WTC11 (cell line): ENCODE measurements at regions not wholly inside any gene's neighbourhood (a gene's known extent, or its start where the extent isn't known, plus 50 kb on each side); places are given as distances from the start of the nearest gene placed in this dataset.

Source experiments
- ATAC-seq: fragments of 200-7000 bp; cut with Tn5 transposase; 2 replicates; pipeline ENCODE4 v1.10.0; 2021; ENCODE audit warnings: mild to moderate bottlenecking, moderate library complexity
- CTCF ChIA-PET: fragments of 300-600 bp; sonication (Branson Sonifier 250); formaldehyde crosslinking; loops from one replicate; lab custom pipeline; 2021; ENCODE audit warnings: antibody characterized with exemption; lab: Charles Lee
- POLR2A ChIA-PET: fragments of 350-600 bp; sonication (Branson Sonifier 250); formaldehyde crosslinking; loops from one replicate; lab custom pipeline; 2021; ENCODE audit warnings: antibody characterized with exemption; lab: Charles Lee
- DNase-seq: peaks from one replicate; pipeline ENCODE4 v3.0.0; 2021; ENCODE audit warnings: low spot score
- H3K27ac Mint-ChIP-seq: 2 replicates; pipeline ENCODE4 v1.8.0; 2021; ENCODE audit warnings: mixed read lengths
- H3K27me3 Mint-ChIP-seq: 2 replicates; pipeline ENCODE4 v1.8.0; 2021; ENCODE audit warnings: low read depth, mild to moderate bottlenecking, moderate library complexity, mixed read lengths
- H3K36me3 Mint-ChIP-seq: 2 replicates; pipeline ENCODE4 v1.8.0; 2021; ENCODE audit warnings: mixed read lengths
- H3K4me1 Mint-ChIP-seq: 2 replicates; pipeline ENCODE4 v1.8.0; 2022; ENCODE audit warnings: mixed read lengths
- H3K4me3 Mint-ChIP-seq: 2 replicates; pipeline ENCODE4 v1.8.0; 2021; ENCODE audit warnings: mild to moderate bottlenecking, moderate library complexity, mixed read lengths
- H3K9me3 Mint-ChIP-seq: 2 replicates; pipeline ENCODE4 v1.8.0; 2021; ENCODE audit warnings: mixed read lengths
- GRHL2 ChIP-seq: fragments of 250-450 bp; sonication (Bioruptor Pico); IDR thresholded peaks from 2 replicates; pipeline ENCODE4 v1.8.0; 2022; ENCODE audit warnings: mild to moderate bottlenecking, moderate library complexity; ENCODE audit not compliant: insufficient replicate concordance, severe bottlenecking
- IRF2 ChIP-seq: sonication (generic); formaldehyde crosslinking; IDR thresholded peaks from 2 replicates; pipeline ENCODE4 v1.8.0; 2022; ENCODE audit warnings: low read depth, missing genetic modification reagents, borderline replicate concordance
- KAT7 ChIP-seq: sonication (generic); formaldehyde crosslinking; IDR thresholded peaks from 2 replicates; pipeline ENCODE4 v1.8.1; 2023; ENCODE audit warnings: missing genetic modification reagents, mild to moderate bottlenecking, borderline replicate concordance
- TEAD1 ChIP-seq: sonication (generic); formaldehyde crosslinking; IDR thresholded peaks from 2 replicates; pipeline ENCODE4 v1.8.0; 2022; ENCODE audit warnings: mild to moderate bottlenecking, missing genetic modification reagents
- TP53 ChIP-seq: sonication (generic); formaldehyde crosslinking; IDR thresholded peaks from 2 replicates; pipeline ENCODE4 v1.8.1; 2023; ENCODE audit warnings: mild to moderate bottlenecking, missing genetic modification reagents
- ZNF219 ChIP-seq: sonication (generic); formaldehyde crosslinking; IDR thresholded peaks from 2 replicates; pipeline ENCODE4 v1.8.0; 2023; ENCODE audit warnings: missing genetic modification reagents, mild to moderate bottlenecking, borderline replicate concordance
- ZNF423 ChIP-seq: fragments of 250-450 bp; sonication (Bioruptor Pico); IDR thresholded peaks from 2 replicates; pipeline ENCODE4 v2.1.2; 2022; ENCODE audit warnings: mild to moderate bottlenecking, moderate library complexity
- ZNF671 ChIP-seq: fragments of 250-450 bp; sonication (Bioruptor Pico); IDR thresholded peaks from 2 replicates; pipeline ENCODE4 v1.8.0; 2021; ENCODE audit warnings: mild to moderate bottlenecking
- TF ChIP-seq, protein P1 (sequence below): fragments of 250-450 bp; sonication (Bioruptor Pico); IDR thresholded peaks from 2 replicates; pipeline ENCODE4 v1.9.0; 2021; ENCODE audit warnings: mild to moderate bottlenecking
- TF ChIP-seq, protein P2 (sequence below): sonication (generic); formaldehyde crosslinking; IDR thresholded peaks from 2 replicates; pipeline ENCODE4 v1.8.1; 2022; ENCODE audit warnings: low read depth, mild to moderate bottlenecking, moderate library complexity, missing genetic modification reagents, borderline replicate concordance
- TF ChIP-seq, protein P3 (sequence below): sonication (generic); formaldehyde crosslinking; IDR thresholded peaks from 2 replicates; pipeline ENCODE4 v1.8.1; 2022; ENCODE audit warnings: missing genetic modification reagents, borderline replicate concordance
- TF ChIP-seq, protein P4 (sequence below): sonication (generic); formaldehyde crosslinking; IDR thresholded peaks from 2 replicates; pipeline ENCODE4 v1.8.0; 2022; ENCODE audit warnings: missing genetic modification reagents
- TF ChIP-seq, protein P5 (sequence below): sonication (generic); formaldehyde crosslinking; IDR thresholded peaks from 2 replicates; pipeline ENCODE4 v1.8.0; 2023; ENCODE audit warnings: missing genetic modification reagents
- TF ChIP-seq, protein P6 (sequence below): fragments of 200-600 bp; IDR thresholded peaks from 2 replicates; pipeline ENCODE4 v1.8.0; 2022; ENCODE audit warnings: antibody characterized with exemption
- TF ChIP-seq, protein P7 (sequence below): sonication (generic); formaldehyde crosslinking; IDR thresholded peaks from 2 replicates; pipeline ENCODE4 v1.8.1; 2023; ENCODE audit warnings: mild to moderate bottlenecking, moderate library complexity, missing genetic modification reagents
- TF ChIP-seq, protein P8 (sequence below): fragments of 250-450 bp; sonication (Bioruptor Pico); IDR thresholded peaks from 2 replicates; pipeline ENCODE4 v2.1.2; 2022; ENCODE audit warnings: mild to moderate bottlenecking, moderate library complexity

DNA sequence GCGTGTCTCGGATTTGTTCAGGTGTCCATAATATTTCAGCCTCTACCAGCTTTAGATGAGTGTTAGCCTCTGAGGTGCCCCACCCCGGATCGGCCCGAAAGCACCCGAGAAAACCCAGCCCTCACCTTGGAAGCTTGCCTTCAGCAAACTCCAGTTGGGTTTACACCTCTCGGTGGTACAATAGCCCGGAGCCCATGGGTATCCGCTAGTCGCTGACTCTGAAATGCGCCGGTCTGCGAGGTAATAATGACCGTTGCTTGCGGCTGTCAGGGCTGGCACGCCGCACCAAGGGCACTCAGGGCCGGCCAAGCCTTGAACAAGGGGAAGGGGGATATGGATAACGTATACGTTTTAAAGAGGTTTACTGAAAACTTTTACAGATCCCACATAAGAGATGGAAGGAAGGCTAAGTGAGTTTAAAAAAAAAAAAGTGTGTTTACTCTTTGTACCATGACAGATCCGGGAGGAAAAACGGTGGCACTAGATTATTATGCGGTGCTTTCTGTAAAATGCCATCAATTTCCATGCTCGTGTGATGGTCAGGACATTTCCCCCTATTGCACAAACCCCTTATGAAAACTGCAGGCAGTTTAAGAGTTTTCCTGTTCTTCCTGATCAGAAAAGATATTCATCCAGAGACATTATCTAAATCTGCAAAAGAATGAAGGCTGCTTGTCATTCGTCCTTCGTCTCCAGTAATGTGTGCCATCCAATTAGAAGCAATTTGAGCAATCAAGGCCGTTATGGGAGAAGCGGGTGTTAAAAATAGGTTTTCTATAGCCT lies 124.2 kb downstream of the TMEM161B start:
- ChIA-PET CTCF (interaction anchor here (1.0 to 2.6 kb wide), 3 partner anchors 516 to 547 kb away, joined by 3 to 24 read pairs (median 7); no protein-coding TSS in a partner anchor), POLR2A (no interaction called here)
- Mint-ChIP-seq H3K27ac (no peak overlapping the region), H3K27me3 (peaks cover 14% of the 10 kb centered on the region; the same call in 1 of the 2 replicates), H3K4me1 (peaks cover 13% of the 10 kb centered on the region; the same call in 1 of the 2 replicates), H3K4me3 (peak overlapping the region; percentile 52), H3K9me3 (no peaks in the 10 kb centered on the region), H3K36me3 (no peaks in the 10 kb centered on the region)
- DNase-seq (peak; percentile 31), ATAC-seq (no peak)
- TF ChIP-seq, protein P1, sequence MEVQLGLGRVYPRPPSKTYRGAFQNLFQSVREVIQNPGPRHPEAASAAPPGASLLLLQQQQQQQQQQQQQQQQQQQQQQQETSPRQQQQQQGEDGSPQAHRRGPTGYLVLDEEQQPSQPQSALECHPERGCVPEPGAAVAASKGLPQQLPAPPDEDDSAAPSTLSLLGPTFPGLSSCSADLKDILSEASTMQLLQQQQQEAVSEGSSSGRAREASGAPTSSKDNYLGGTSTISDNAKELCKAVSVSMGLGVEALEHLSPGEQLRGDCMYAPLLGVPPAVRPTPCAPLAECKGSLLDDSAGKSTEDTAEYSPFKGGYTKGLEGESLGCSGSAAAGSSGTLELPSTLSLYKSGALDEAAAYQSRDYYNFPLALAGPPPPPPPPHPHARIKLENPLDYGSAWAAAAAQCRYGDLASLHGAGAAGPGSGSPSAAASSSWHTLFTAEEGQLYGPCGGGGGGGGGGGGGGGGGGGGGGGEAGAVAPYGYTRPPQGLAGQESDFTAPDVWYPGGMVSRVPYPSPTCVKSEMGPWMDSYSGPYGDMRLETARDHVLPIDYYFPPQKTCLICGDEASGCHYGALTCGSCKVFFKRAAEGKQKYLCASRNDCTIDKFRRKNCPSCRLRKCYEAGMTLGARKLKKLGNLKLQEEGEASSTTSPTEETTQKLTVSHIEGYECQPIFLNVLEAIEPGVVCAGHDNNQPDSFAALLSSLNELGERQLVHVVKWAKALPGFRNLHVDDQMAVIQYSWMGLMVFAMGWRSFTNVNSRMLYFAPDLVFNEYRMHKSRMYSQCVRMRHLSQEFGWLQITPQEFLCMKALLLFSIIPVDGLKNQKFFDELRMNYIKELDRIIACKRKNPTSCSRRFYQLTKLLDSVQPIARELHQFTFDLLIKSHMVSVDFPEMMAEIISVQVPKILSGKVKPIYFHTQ (CRISPR knock-in tag), result no peak
- TF ChIP-seq GRHL2 (CRISPR knock-in tag) (no peak), ZNF219 (CRISPR knock-in tag) (no peak)

DNA sequence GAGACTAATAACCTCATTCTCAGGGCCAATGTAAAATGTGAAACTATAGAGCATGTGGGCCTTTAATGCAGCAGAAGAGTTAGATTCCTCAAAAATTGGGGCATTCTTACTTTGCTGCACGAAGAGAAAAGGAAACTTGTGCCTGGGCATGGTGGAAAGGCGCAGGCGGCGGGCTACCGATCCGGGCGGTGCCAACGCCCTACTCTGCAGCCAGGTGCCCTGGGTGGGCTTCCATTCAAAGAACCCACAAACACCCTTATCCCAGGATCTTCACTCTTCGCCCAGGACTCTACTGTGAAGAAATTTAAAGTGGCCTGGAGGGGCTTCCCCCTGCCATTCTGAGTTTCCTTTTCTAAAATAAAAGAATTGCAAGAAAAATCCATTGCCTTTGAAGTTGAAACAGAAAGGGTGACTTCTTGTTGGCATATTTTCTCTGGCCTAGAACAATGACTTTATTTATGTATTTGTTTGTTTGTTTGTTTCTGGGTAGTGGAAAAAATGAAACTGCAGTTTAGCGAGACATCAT lies 124.9 kb downstream of the TMEM161B start:
- POLR2A ChIA-PET, result no interaction called here
- no peaks in the 10 kb centered on the region for H3K36me3 Mint-ChIP-seq
- no peak for ATAC-seq
- TF ChIP-seq TP53 (CRISPR knock-in tag) (no peak), ZNF423 (CRISPR knock-in tag) (no peak), TEAD1 (no peak), KAT7 (CRISPR knock-in tag) (no peak), ZNF671 (CRISPR knock-in tag) (no peak), IRF2 (CRISPR knock-in tag) (no peak)
- TF ChIP-seq, protein P2, sequence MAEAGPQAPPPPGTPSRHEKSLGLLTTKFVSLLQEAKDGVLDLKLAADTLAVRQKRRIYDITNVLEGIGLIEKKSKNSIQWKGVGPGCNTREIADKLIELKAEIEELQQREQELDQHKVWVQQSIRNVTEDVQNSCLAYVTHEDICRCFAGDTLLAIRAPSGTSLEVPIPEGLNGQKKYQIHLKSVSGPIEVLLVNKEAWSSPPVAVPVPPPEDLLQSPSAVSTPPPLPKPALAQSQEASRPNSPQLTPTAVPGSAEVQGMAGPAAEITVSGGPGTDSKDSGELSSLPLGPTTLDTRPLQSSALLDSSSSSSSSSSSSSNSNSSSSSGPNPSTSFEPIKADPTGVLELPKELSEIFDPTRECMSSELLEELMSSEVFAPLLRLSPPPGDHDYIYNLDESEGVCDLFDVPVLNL (CRISPR knock-in tag), result no peak
- TF ChIP-seq, protein P3, sequence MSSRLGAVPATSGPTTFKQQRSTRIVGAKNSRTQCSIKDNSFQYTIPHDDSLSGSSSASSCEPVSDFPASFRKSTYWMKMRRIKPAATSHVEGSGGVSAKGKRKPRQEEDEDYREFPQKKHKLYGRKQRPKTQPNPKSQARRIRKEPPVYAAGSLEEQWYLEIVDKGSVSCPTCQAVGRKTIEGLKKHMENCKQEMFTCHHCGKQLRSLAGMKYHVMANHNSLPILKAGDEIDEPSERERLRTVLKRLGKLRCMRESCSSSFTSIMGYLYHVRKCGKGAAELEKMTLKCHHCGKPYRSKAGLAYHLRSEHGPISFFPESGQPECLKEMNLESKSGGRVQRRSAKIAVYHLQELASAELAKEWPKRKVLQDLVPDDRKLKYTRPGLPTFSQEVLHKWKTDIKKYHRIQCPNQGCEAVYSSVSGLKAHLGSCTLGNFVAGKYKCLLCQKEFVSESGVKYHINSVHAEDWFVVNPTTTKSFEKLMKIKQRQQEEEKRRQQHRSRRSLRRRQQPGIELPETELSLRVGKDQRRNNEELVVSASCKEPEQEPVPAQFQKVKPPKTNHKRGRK (CRISPR knock-in tag), result no peak
- TF ChIP-seq, protein P4, sequence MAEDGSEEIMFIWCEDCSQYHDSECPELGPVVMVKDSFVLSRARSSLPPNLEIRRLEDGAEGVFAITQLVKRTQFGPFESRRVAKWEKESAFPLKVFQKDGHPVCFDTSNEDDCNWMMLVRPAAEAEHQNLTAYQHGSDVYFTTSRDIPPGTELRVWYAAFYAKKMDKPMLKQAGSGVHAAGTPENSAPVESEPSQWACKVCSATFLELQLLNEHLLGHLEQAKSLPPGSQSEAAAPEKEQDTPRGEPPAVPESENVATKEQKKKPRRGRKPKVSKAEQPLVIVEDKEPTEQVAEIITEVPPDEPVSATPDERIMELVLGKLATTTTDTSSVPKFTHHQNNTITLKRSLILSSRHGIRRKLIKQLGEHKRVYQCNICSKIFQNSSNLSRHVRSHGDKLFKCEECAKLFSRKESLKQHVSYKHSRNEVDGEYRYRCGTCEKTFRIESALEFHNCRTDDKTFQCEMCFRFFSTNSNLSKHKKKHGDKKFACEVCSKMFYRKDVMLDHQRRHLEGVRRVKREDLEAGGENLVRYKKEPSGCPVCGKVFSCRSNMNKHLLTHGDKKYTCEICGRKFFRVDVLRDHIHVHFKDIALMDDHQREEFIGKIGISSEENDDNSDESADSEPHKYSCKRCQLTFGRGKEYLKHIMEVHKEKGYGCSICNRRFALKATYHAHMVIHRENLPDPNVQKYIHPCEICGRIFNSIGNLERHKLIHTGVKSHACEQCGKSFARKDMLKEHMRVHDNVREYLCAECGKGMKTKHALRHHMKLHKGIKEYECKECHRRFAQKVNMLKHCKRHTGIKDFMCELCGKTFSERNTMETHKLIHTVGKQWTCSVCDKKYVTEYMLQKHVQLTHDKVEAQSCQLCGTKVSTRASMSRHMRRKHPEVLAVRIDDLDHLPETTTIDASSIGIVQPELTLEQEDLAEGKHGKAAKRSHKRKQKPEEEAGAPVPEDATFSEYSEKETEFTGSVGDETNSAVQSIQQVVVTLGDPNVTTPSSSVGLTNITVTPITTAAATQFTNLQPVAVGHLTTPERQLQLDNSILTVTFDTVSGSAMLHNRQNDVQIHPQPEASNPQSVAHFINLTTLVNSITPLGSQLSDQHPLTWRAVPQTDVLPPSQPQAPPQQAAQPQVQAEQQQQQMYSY (CRISPR knock-in tag), result no peak
- TF ChIP-seq, protein P5, sequence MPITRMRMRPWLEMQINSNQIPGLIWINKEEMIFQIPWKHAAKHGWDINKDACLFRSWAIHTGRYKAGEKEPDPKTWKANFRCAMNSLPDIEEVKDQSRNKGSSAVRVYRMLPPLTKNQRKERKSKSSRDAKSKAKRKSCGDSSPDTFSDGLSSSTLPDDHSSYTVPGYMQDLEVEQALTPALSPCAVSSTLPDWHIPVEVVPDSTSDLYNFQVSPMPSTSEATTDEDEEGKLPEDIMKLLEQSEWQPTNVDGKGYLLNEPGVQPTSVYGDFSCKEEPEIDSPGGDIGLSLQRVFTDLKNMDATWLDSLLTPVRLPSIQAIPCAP, result no peak
- TF ChIP-seq, protein P6, sequence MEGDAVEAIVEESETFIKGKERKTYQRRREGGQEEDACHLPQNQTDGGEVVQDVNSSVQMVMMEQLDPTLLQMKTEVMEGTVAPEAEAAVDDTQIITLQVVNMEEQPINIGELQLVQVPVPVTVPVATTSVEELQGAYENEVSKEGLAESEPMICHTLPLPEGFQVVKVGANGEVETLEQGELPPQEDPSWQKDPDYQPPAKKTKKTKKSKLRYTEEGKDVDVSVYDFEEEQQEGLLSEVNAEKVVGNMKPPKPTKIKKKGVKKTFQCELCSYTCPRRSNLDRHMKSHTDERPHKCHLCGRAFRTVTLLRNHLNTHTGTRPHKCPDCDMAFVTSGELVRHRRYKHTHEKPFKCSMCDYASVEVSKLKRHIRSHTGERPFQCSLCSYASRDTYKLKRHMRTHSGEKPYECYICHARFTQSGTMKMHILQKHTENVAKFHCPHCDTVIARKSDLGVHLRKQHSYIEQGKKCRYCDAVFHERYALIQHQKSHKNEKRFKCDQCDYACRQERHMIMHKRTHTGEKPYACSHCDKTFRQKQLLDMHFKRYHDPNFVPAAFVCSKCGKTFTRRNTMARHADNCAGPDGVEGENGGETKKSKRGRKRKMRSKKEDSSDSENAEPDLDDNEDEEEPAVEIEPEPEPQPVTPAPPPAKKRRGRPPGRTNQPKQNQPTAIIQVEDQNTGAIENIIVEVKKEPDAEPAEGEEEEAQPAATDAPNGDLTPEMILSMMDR, result no peak
- TF ChIP-seq, protein P7, sequence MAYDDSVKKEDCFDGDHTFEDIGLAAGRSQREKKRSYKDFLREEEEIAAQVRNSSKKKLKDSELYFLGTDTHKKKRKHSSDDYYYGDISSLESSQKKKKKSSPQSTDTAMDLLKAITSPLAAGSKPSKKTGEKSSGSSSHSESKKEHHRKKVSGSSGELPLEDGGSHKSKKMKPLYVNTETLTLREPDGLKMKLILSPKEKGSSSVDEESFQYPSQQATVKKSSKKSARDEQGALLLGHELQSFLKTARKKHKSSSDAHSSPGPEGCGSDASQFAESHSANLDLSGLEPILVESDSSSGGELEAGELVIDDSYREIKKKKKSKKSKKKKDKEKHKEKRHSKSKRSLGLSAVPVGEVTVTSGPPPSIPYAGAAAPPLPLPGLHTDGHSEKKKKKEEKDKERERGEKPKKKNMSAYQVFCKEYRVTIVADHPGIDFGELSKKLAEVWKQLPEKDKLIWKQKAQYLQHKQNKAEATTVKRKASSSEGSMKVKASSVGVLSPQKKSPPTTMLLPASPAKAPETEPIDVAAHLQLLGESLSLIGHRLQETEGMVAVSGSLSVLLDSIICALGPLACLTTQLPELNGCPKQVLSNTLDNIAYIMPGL (CRISPR knock-in tag), result no peak
- TF ChIP-seq, protein P8, sequence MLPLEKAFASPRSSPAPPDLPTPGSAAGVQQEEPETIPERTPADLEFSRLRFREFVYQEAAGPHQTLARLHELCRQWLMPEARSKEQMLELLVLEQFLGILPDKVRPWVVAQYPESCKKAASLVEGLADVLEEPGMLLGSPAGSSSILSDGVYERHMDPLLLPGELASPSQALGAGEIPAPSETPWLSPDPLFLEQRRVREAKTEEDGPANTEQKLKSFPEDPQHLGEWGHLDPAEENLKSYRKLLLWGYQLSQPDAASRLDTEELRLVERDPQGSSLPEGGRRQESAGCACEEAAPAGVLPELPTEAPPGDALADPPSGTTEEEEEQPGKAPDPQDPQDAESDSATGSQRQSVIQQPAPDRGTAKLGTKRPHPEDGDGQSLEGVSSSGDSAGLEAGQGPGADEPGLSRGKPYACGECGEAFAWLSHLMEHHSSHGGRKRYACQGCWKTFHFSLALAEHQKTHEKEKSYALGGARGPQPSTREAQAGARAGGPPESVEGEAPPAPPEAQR (CRISPR knock-in tag), result no peak

More for the DNA sequence above, 124.9 kb downstream of the TMEM161B start:
- DNase-seq, result no peak
- no peak overlapping the region for H3K27ac Mint-ChIP-seq
- CTCF ChIA-PET, result interaction anchor here (0.8 kb wide), 1 partner anchor 547 kb away, joined by 3 read pairs; no protein-coding TSS in a partner anchor
- H3K4me3 Mint-ChIP-seq, result peak overlapping the region; percentile 52
- H3K27me3 Mint-ChIP-seq, result peaks cover 14% of the 10 kb centered on the region; the same call in 1 of the 2 replicates
- H3K4me1 Mint-ChIP-seq, result peaks cover 13% of the 10 kb centered on the region; the same call in 1 of the 2 replicates
- no peaks in the 10 kb centered on the region for H3K9me3 Mint-ChIP-seq
